GM12878 (cell line): ENCODE measurements at regions not wholly inside any gene's neighbourhood (a gene's known extent, or its start where the extent isn't known, plus 50 kb on each side); places are given as distances from the start of the nearest gene placed in this dataset.

Source experiments
- ATAC-seq: fragments of 200-7000 bp; cut with Tn5 transposase; 3 replicates; pipeline ENCODE4 v1.9.1; 2020; ENCODE audit warnings: mild to moderate bottlenecking, moderate library complexity
- BruUV-seq: library from RNA; stranded (reverse); fragments of 400-500 nt; replicated peaks from 2 replicates; lab custom pipeline; 2021; lab: Mats Ljungman, UMichigan
- CTCF ChIA-PET: fragments of 300-600 bp; sonication (Branson Sonifier 250); formaldehyde crosslinking; extraction: SDS; loops from one replicate; lab custom pipeline; 2021; ENCODE audit warnings: inconsistent platforms; lab: Yijun Ruan, JAX
- POLR2A ChIA-PET: fragments of 350-600 bp; formaldehyde crosslinking; extraction: SDS; loops from one replicate; lab custom pipeline; 2021; ENCODE audit warnings: inconsistent platforms; lab: Charles Lee
- RAD21 ChIA-PET: fragments of 300-600 bp; sonication (Branson Sonifier 250); formaldehyde crosslinking; loops from one replicate; lab custom pipeline; 2023; ENCODE audit warnings: antibody characterized with exemption; ENCODE audit not compliant: unreplicated experiment; lab: Charles Lee
- SMC1A ChIA-PET: fragments of 300-600 bp; sonication (Branson Sonifier 250); formaldehyde crosslinking; loops from one replicate; lab custom pipeline; 2023; ENCODE audit not compliant: unreplicated experiment, uncharacterized antibody; lab: Charles Lee
- DNase-seq: peaks from one replicate; pipeline ENCODE4 v3.0.0-alpha.2; 2011; ENCODE audit warnings: low read depth, low spot score
- FAIRE-seq: peaks from 3 replicates; lab custom pipeline; 2011; peaks lifted over from hg19 to GRCh38; lab: Jason Lieb, UNC
- H2AFZ ChIP-seq: 2 replicates; pipeline ENCODE4 v1.6.0; 2011; ENCODE audit warnings: low read depth, low read length, control low read depth; ENCODE audit not compliant: control insufficient read depth
- H3K27ac ChIP-seq: 2 replicates; pipeline ENCODE4 v1.5.1; 2011; ENCODE audit warnings: control low read depth; ENCODE audit not compliant: control insufficient read depth, insufficient read depth
- H3K27me3 ChIP-seq, 2 experiments: replicated peaks in 1 of 2; 2 replicates each; pipeline versions ENCODE4 v1.6.0 to v1.6.1; 2011; ENCODE audit warnings: low read length in 1 of 2; ENCODE audit not compliant: control insufficient read depth in 2 of 2, insufficient read depth in 2 of 2
- H3K36me3 ChIP-seq, 2 experiments: 2 replicates each; pipeline ENCODE4 v1.5.1; 2011; ENCODE audit warnings: low read length in 1 of 2; ENCODE audit not compliant: control insufficient read depth in 2 of 2, insufficient read depth in 2 of 2
- H3K4me1 ChIP-seq: 2 replicates; pipeline ENCODE4 v1.6.1; 2011; ENCODE audit warnings: mild to moderate bottlenecking, low read length, moderate library complexity, mixed read lengths; ENCODE audit not compliant: control insufficient read depth, insufficient read depth
- H3K4me2 ChIP-seq: 2 replicates; pipeline ENCODE4 v1.6.0; 2011; ENCODE audit warnings: control low read depth; ENCODE audit not compliant: control insufficient read depth, insufficient read depth
- H3K4me3 ChIP-seq: fragments of 200-600 bp; sonication (generic); 2 replicates; pipeline ENCODE4 v1.5.1; 2016
- H3K79me2 ChIP-seq: 2 replicates; pipeline ENCODE4 v1.6.0; 2011; ENCODE audit warnings: low read length; ENCODE audit not compliant: control insufficient read depth, insufficient read depth
- H3K9ac ChIP-seq: 2 replicates; pipeline ENCODE4 v1.8.0; 2011; ENCODE audit warnings: low read length, control low read depth, mixed read lengths; ENCODE audit not compliant: control insufficient read depth, insufficient read depth
- H3K9me3 ChIP-seq: replicated peaks from 3 replicates; pipeline ENCODE4 v1.5.1; 2011; ENCODE audit warnings: mild to moderate bottlenecking, low read length; ENCODE audit not compliant: control insufficient read depth, insufficient read depth
- H4K20me1 ChIP-seq: 2 replicates; pipeline ENCODE4 v1.6.0; 2011; ENCODE audit not compliant: control insufficient read depth, insufficient read depth
- CHD2 ChIP-seq: IDR thresholded peaks from 2 replicates; pipeline ENCODE4 v1.6.1; 2011; ENCODE audit warnings: low read depth, low read length, improper control_type of control experiment, borderline replicate concordance
- CTCF ChIP-seq, 3 experiments: IDR thresholded peaks in 2 of 3; conservative IDR thresholded peaks in 1 of 3; 2 replicates each; pipeline ENCODE4 v1.5.1; 2011; ENCODE audit warnings: low read depth in 3 of 3, low read length in 3 of 3, mild to moderate bottlenecking in 3 of 3, control low read depth in 2 of 3, moderate library complexity in 2 of 3, inconsistent platforms in 1 of 3, mixed read lengths in 1 of 3; ENCODE audit not compliant: control insufficient read depth in 2 of 3, insufficient read depth in 1 of 3; ENCODE audit errors: extremely low read depth in 1 of 3
- IKZF1 ChIP-seq: fragments of 450-650 bp; conservative IDR thresholded peaks from 2 replicates; pipeline ENCODE4 v1.6.1; 2017; ENCODE audit warnings: antibody characterized with exemption, mild to moderate bottlenecking
- JUNB ChIP-seq: IDR thresholded peaks from 2 replicates; pipeline ENCODE4 v1.6.1; 2016; ENCODE audit warnings: antibody characterized with exemption, mild to moderate bottlenecking
- MYB ChIP-seq: fragments of 150-350 bp; IDR thresholded peaks from 2 replicates; pipeline ENCODE4 v1.6.1; 2014; ENCODE audit warnings: mild to moderate bottlenecking, low read depth, low read length, borderline replicate concordance
- SIX5 ChIP-seq: IDR thresholded peaks from 2 replicates; pipeline ENCODE4 v1.6.1; 2011; ENCODE audit warnings: mild to moderate bottlenecking, low read depth, low read length, moderate library complexity; ENCODE audit not compliant: severe bottlenecking
- SPI1 ChIP-seq: IDR thresholded peaks from 2 replicates; pipeline ENCODE4 v1.6.1; 2011; ENCODE audit warnings: low read depth, mild to moderate bottlenecking, low read length, moderate library complexity, borderline replicate concordance; ENCODE audit not compliant: insufficient read depth
- YBX1 ChIP-seq: fragments of 450-650 bp; IDR thresholded peaks from 2 replicates; pipeline ENCODE4 v1.6.1; 2016; ENCODE audit warnings: antibody characterized with exemption
- ZZZ3 ChIP-seq: IDR thresholded peaks from 2 replicates; pipeline ENCODE4 v1.6.1; 2011; ENCODE audit warnings: low read depth; ENCODE audit not compliant: control insufficient read depth, insufficient read length
- WGBS: methylation state at CpG from one replicate; pipeline ENCODE4 v1.1.6; 2016; ENCODE audit warnings: low lambda C conversion rate; ENCODE audit not compliant: insufficient replicate concordance, insufficient coverage; ENCODE audit errors: missing lambda C conversion rate; 5-methylcytosine and 5-hydroxymethylcytosine counted together
- in situ Hi-C: fragments of 300-500 bp; cut with MboI; formaldehyde crosslinking; loops from 9 replicates; pipeline ENCODE4 v1.14.3; 2018; ENCODE audit warnings: mixed read lengths
- intact Hi-C: fragments of 100-400 bp; cut with micrococcal nuclease; formaldehyde crosslinking; loops from one replicate; pipeline ENCODE4 v1.14.2; 2022; ENCODE audit not compliant: unreplicated experiment
- TF ChIP-seq, protein P1 (sequence below): fragments of 450-650 bp; IDR thresholded peaks from 2 replicates; pipeline ENCODE4 v1.6.1; 2018; ENCODE audit warnings: borderline replicate concordance, mild to moderate bottlenecking; ENCODE audit not compliant: partially characterized antibody

DNA sequence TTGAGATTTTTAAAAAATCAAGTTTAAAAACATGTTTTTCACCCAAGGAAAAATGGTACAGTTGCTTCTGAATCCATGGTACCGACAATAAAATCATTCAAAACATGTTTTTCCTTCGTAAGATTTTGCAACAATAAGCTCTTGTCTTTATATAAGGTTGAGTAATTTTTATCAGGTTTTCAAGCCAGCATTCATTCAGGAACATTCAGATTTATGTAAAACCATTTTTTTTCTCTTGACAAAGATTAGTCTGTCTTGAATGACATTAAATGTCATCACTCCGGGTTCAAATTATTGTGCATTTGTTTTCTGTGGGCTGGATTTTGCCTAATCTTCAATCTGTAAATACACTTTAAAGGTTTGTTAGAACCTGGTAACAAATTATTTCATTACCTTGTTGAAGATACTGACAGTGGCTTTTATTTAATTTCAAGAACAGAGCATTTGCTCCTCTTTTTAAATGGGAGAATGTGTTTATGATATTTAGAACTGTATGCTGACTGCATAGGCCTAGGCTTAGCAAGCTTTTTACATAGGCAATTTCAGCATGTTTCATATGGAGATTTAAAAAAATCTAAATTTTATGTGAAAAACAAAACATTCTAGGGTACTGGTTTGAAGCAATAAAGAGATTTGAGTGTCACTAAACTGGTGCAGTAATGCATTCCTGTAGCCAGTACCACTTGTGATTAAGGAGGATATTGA, 336.4 kb upstream of the HAND2 start:
- FAIRE-seq, result no peak
- DNase-seq, result no peak
- intact Hi-C loops (no loop called here), in situ Hi-C loops (no loop called here)
- TF ChIP-seq JUNB (no peak), MYB (no peak), SPI1 (no peak), CHD2 (no peak), ZZZ3 (no peak), YBX1 (no peak), CTCF (IDR thresholded peaks at IDR 0.05 in 2 of 3, conservative IDR thresholded peaks at IDR 0.05 in 1 of 3; ENCODE audit: control insufficient read depth in 2 of 3, extremely low read depth in 1 of 3, insufficient read depth in 1 of 3, low read depth in 3 of 3, low read length in 3 of 3) (no peak), SIX5 (no peak), IKZF1 (no peak)
- TF ChIP-seq, protein P1, sequence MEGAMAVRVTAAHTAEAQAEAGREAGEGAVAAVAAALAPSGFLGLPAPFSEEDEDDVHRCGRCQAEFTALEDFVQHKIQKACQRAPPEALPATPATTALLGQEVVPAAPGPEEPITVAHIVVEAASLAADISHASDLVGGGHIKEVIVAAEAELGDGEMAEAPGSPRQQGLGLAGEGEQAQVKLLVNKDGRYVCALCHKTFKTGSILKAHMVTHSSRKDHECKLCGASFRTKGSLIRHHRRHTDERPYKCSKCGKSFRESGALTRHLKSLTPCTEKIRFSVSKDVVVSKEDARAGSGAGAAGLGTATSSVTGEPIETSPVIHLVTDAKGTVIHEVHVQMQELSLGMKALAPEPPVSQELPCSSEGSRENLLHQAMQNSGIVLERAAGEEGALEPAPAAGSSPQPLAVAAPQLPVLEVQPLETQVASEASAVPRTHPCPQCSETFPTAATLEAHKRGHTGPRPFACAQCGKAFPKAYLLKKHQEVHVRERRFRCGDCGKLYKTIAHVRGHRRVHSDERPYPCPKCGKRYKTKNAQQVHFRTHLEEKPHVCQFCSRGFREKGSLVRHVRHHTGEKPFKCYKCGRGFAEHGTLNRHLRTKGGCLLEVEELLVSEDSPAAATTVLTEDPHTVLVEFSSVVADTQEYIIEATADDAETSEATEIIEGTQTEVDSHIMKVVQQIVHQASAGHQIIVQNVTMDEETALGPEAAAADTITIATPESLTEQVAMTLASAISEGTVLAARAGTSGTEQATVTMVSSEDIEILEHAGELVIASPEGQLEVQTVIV, result no peak
- BruUV-seq, result no TSS peak
- H3K4me2 ChIP-seq, result no peak overlapping the region
- no peak overlapping the region for H2AFZ ChIP-seq
- ChIA-PET SMC1A (no interaction called here), POLR2A (no interaction called here), RAD21 (no interaction called here), CTCF (no interaction called here)
- H3K36me3 ChIP-seq, result no peaks in the 10 kb centered on the region
- H3K27ac ChIP-seq, result no peak overlapping the region
- H3K4me1 ChIP-seq, result no peaks in the 10 kb centered on the region
- no peak overlapping the region for H3K9ac ChIP-seq
- no peaks in the 10 kb centered on the region for H3K79me2 ChIP-seq
- no peak overlapping the region for H3K4me3 ChIP-seq
- 6% methylated on average over 3 of the region's 3 CpGs for WGBS
- H4K20me1 ChIP-seq, result no peaks in the 10 kb centered on the region
- no peaks in the 10 kb centered on the region for H3K27me3 ChIP-seq
- H3K9me3 ChIP-seq, result no peaks in the 10 kb centered on the region
- ATAC-seq, result no peak
